ENCODE measurements at regions not wholly inside any gene's neighbourhood (a gene's known extent, or its start where the extent isn't known, plus 50 kb on each side); places are given as distances from the start of the nearest gene placed in this dataset.

DNA sequence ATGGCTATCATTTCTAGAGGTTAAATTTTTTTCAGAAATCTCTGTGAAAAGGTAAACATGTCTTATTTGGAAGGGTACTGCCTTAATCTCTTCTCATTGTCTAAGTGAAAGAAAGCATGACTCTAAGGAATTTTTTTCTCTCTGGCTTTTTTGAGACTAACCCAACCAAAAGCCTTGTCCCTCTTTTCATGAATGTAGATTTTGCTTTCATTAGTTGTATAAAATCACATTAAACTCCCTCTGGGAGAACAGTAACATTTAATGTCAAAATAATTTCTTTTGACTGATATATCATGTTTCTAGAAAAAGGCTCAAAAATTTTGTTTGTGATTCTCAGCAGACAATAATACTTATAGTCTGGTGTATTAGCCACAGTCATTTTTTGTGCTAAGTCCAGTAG is 168.4 kb upstream of the SPOPL start:
- TF ChIP-seq, protein P1, sequence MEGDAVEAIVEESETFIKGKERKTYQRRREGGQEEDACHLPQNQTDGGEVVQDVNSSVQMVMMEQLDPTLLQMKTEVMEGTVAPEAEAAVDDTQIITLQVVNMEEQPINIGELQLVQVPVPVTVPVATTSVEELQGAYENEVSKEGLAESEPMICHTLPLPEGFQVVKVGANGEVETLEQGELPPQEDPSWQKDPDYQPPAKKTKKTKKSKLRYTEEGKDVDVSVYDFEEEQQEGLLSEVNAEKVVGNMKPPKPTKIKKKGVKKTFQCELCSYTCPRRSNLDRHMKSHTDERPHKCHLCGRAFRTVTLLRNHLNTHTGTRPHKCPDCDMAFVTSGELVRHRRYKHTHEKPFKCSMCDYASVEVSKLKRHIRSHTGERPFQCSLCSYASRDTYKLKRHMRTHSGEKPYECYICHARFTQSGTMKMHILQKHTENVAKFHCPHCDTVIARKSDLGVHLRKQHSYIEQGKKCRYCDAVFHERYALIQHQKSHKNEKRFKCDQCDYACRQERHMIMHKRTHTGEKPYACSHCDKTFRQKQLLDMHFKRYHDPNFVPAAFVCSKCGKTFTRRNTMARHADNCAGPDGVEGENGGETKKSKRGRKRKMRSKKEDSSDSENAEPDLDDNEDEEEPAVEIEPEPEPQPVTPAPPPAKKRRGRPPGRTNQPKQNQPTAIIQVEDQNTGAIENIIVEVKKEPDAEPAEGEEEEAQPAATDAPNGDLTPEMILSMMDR (IDR thresholded peaks at IDR 0.05) = no peak
- TF ChIP-seq POLR2A (IDR thresholded peaks at IDR 0.05) = no peak

Measured in Peyer's patch (tissue), 4 donors.